Fibroblast of lung (primary cell): ENCODE measurements at regions not wholly inside any gene's neighbourhood (a gene's known extent, or its start where the extent isn't known, plus 50 kb on each side); places are given as distances from the start of the nearest gene placed in this dataset.

Experiments
- EZH2 ChIP-seq: IDR thresholded peaks from 2 replicates; pipeline ENCODE4 v1.5.1; 2012; ENCODE audit warnings: low read length, control low read depth, mild to moderate bottlenecking; ENCODE audit errors: missing control alignments
- TF ChIP-seq, protein P1 (sequence below), 2 donors: IDR thresholded peaks in 1 of 2; conservative IDR thresholded peaks in 1 of 2; 1 replicate in 1 of 2; 2 replicates in 1 of 2; pipeline ENCODE4 v1.5.1; 2011 to 2012; ENCODE audit warnings: low read length in 2 of 2, control low read depth in 1 of 2, inconsistent platforms in 1 of 2, low read depth in 1 of 2, mild to moderate bottlenecking in 1 of 2

DNA sequence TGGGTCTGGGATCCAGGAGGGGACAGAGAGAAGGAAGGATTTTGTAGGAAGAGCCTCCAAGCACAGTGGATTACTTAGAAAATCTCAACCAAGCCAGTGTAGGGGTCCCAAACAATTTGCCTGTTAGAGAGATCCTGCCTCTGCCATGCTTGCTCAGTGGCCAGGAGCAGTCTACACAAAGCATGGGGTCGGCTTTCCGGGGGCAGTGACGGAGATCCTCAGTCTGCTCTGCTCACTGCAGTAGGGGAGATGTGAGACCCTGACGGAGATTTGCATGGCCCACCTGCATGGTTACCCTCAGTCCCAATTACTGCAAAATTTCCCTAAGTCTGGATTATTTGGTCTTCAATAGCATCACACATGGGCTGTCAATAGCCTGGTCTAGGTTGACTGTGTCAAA is 385.2 kb downstream of the CMPK2 start:
- TF ChIP-seq, protein P1, sequence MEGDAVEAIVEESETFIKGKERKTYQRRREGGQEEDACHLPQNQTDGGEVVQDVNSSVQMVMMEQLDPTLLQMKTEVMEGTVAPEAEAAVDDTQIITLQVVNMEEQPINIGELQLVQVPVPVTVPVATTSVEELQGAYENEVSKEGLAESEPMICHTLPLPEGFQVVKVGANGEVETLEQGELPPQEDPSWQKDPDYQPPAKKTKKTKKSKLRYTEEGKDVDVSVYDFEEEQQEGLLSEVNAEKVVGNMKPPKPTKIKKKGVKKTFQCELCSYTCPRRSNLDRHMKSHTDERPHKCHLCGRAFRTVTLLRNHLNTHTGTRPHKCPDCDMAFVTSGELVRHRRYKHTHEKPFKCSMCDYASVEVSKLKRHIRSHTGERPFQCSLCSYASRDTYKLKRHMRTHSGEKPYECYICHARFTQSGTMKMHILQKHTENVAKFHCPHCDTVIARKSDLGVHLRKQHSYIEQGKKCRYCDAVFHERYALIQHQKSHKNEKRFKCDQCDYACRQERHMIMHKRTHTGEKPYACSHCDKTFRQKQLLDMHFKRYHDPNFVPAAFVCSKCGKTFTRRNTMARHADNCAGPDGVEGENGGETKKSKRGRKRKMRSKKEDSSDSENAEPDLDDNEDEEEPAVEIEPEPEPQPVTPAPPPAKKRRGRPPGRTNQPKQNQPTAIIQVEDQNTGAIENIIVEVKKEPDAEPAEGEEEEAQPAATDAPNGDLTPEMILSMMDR (conservative IDR thresholded peaks at IDR 0.05 in 1 of 2, IDR thresholded peaks at IDR 0.05 in 1 of 2; ENCODE audit: low read depth in 1 of 2, low read length in 2 of 2): no peak
- TF ChIP-seq EZH2: no peak
